SK-N-SH treated with all-trans-retinoic acid at 6 μM for 48 hours (cell line): ENCODE measurements at regions not wholly inside any gene's neighbourhood (a gene's known extent, or its start where the extent isn't known, plus 50 kb on each side); places are given as distances from the start of the nearest gene placed in this dataset.

ENCODE experiments used
- CSDC2 ChIP-seq: fragments of 250-450 bp; sonication (Bioruptor Pico); IDR thresholded peaks from 2 replicates; pipeline ENCODE4 v1.5.0; 2020; ENCODE audit warnings: mild to moderate bottlenecking, moderate library complexity
- PPARA ChIP-seq: fragments of 250-450 bp; sonication (Bioruptor Pico); IDR thresholded peaks from 2 replicates; pipeline ENCODE4 v1.5.0; 2020; ENCODE audit warnings: mild to moderate bottlenecking, borderline replicate concordance
- RARB ChIP-seq: fragments of 250-450 bp; sonication (Bioruptor Pico); IDR thresholded peaks from 2 replicates; pipeline ENCODE4 v1.8.0; 2021; ENCODE audit warnings: mild to moderate bottlenecking, moderate library complexity
- SNAI2 ChIP-seq: fragments of 250-450 bp; sonication (Bioruptor Pico); IDR thresholded peaks from 2 replicates; pipeline ENCODE4 v1.5.0; 2020; ENCODE audit warnings: mild to moderate bottlenecking, moderate library complexity
- ZFP3 ChIP-seq: fragments of 250-450 bp; sonication (Bioruptor Pico); IDR thresholded peaks from 2 replicates; pipeline ENCODE4 v1.5.0; 2020; ENCODE audit warnings: mild to moderate bottlenecking, moderate library complexity
- ZFP30 ChIP-seq: fragments of 450-650 bp; formaldehyde crosslinking; IDR thresholded peaks from 2 replicates; pipeline ENCODE4 v1.5.0; 2022; ENCODE audit warnings: mild to moderate bottlenecking, moderate library complexity
- ZNF70 ChIP-seq: fragments of 450-650 bp; formaldehyde crosslinking; IDR thresholded peaks from 2 replicates; pipeline ENCODE4 v1.5.0; 2020; ENCODE audit warnings: mild to moderate bottlenecking, moderate library complexity
- TF ChIP-seq, protein P1 (sequence below): fragments of 250-450 bp; sonication (Bioruptor Pico); IDR thresholded peaks from 2 replicates; pipeline ENCODE4 v1.5.1; 2021; ENCODE audit warnings: mild to moderate bottlenecking, moderate library complexity
- TF ChIP-seq, protein P2 (sequence below): fragments of 250-450 bp; sonication (Bioruptor Pico); IDR thresholded peaks from 2 replicates; pipeline ENCODE4 v1.5.0; 2020; ENCODE audit warnings: mild to moderate bottlenecking, moderate library complexity
- TF ChIP-seq, protein P3 (sequence below): fragments of 250-450 bp; sonication (Bioruptor Pico); IDR thresholded peaks from 2 replicates; pipeline ENCODE4 v1.5.1; 2020; ENCODE audit warnings: low read depth, mild to moderate bottlenecking, moderate library complexity

DNA sequence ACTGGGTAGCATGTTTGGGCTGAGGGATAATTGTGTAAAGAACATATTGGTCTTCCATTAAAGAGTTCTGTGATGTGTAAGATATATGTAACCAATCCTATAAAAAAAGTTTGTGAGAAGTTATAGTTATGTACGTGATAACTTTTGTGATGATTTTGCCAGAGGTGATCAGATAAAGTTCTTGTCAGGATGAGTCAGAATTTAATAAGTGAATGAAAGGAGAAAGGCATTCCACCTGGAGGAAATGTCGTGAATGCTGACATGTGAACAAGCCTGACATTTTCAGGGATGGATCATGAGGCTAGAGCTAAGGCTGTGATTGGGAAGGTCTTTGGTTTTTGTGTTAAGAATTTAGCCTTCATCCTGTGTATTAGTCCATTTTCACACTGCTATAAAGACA, 241.5 kb downstream of the SNAPC1 start:
- TF ChIP-seq ZFP30, result no peak
- TF ChIP-seq, protein P1, sequence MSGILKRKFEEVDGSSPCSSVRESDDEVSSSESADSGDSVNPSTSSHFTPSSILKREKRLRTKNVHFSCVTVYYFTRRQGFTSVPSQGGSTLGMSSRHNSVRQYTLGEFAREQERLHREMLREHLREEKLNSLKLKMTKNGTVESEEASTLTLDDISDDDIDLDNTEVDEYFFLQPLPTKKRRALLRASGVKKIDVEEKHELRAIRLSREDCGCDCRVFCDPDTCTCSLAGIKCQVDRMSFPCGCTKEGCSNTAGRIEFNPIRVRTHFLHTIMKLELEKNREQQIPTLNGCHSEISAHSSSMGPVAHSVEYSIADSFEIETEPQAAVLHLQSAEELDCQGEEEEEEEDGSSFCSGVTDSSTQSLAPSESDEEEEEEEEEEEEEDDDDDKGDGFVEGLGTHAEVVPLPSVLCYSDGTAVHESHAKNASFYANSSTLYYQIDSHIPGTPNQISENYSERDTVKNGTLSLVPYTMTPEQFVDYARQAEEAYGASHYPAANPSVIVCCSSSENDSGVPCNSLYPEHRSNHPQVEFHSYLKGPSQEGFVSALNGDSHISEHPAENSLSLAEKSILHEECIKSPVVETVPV (CRISPR knock-in tag), result no peak
- no peak for TF ChIP-seq RARB (CRISPR knock-in tag)
- TF ChIP-seq ZFP3 (CRISPR knock-in tag), result no peak
- TF ChIP-seq, protein P2, sequence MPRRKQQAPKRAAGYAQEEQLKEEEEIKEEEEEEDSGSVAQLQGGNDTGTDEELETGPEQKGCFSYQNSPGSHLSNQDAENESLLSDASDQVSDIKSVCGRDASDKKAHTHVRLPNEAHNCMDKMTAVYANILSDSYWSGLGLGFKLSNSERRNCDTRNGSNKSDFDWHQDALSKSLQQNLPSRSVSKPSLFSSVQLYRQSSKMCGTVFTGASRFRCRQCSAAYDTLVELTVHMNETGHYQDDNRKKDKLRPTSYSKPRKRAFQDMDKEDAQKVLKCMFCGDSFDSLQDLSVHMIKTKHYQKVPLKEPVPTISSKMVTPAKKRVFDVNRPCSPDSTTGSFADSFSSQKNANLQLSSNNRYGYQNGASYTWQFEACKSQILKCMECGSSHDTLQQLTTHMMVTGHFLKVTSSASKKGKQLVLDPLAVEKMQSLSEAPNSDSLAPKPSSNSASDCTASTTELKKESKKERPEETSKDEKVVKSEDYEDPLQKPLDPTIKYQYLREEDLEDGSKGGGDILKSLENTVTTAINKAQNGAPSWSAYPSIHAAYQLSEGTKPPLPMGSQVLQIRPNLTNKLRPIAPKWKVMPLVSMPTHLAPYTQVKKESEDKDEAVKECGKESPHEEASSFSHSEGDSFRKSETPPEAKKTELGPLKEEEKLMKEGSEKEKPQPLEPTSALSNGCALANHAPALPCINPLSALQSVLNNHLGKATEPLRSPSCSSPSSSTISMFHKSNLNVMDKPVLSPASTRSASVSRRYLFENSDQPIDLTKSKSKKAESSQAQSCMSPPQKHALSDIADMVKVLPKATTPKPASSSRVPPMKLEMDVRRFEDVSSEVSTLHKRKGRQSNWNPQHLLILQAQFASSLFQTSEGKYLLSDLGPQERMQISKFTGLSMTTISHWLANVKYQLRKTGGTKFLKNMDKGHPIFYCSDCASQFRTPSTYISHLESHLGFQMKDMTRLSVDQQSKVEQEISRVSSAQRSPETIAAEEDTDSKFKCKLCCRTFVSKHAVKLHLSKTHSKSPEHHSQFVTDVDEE (CRISPR knock-in tag), result no peak
- no peak for TF ChIP-seq SNAI2 (CRISPR knock-in tag)
- TF ChIP-seq PPARA (CRISPR knock-in tag), result no peak
- no peak for TF ChIP-seq CSDC2 (CRISPR knock-in tag)
- no peak for TF ChIP-seq ZNF70
- TF ChIP-seq, protein P3, sequence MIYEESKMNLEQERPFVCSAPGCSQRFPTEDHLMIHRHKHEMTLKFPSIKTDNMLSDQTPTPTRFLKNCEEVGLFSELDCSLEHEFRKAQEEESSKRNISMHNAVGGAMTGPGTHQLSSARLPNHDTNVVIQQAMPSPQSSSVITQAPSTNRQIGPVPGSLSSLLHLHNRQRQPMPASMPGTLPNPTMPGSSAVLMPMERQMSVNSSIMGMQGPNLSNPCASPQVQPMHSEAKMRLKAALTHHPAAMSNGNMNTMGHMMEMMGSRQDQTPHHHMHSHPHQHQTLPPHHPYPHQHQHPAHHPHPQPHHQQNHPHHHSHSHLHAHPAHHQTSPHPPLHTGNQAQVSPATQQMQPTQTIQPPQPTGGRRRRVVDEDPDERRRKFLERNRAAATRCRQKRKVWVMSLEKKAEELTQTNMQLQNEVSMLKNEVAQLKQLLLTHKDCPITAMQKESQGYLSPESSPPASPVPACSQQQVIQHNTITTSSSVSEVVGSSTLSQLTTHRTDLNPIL (CRISPR knock-in tag), result no peak
